ENCODE measurements at regions not wholly inside any gene's neighbourhood (a gene's known extent, or its start where the extent isn't known, plus 50 kb on each side); places are given as distances from the start of the nearest gene placed in this dataset.
"Not testable (repeated sequence)": the region's sequence is repeated elsewhere in the genome, so short reads cannot be mapped to it uniquely, and the experiment has no call there.

DNA sequence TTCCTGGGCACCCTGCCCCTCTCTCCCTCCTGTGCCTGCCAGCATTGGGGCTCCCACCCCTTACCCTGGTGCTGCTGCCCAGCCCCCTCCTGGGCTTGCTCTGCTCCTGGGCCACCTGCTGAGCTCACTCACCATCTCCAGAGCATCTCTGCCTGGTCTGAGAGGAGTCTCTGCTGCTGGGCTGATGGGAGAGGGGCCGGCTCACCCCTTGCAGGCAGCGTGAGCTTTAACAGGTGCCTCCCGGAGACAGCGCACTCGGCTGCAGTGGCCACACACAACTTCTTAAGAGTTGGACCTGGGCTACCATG lies 721.7 kb downstream of the MATN1 start:
- POLR2A ChIA-PET: interaction anchor here (0.6 kb wide), 1 partner anchor 1104 kb away, joined by 3 read pairs; no protein-coding TSS in a partner anchor
- CTCF ChIA-PET: no interaction called here
- no peak for DNase-seq (ENCODE audit: extremely low spot score)
- TF ChIP-seq, protein P1, sequence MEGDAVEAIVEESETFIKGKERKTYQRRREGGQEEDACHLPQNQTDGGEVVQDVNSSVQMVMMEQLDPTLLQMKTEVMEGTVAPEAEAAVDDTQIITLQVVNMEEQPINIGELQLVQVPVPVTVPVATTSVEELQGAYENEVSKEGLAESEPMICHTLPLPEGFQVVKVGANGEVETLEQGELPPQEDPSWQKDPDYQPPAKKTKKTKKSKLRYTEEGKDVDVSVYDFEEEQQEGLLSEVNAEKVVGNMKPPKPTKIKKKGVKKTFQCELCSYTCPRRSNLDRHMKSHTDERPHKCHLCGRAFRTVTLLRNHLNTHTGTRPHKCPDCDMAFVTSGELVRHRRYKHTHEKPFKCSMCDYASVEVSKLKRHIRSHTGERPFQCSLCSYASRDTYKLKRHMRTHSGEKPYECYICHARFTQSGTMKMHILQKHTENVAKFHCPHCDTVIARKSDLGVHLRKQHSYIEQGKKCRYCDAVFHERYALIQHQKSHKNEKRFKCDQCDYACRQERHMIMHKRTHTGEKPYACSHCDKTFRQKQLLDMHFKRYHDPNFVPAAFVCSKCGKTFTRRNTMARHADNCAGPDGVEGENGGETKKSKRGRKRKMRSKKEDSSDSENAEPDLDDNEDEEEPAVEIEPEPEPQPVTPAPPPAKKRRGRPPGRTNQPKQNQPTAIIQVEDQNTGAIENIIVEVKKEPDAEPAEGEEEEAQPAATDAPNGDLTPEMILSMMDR (IDR thresholded peaks at IDR 0.05; ENCODE audit: control extremely low read depth, extremely low read depth, low read depth, missing control alignments): no peak

DNA sequence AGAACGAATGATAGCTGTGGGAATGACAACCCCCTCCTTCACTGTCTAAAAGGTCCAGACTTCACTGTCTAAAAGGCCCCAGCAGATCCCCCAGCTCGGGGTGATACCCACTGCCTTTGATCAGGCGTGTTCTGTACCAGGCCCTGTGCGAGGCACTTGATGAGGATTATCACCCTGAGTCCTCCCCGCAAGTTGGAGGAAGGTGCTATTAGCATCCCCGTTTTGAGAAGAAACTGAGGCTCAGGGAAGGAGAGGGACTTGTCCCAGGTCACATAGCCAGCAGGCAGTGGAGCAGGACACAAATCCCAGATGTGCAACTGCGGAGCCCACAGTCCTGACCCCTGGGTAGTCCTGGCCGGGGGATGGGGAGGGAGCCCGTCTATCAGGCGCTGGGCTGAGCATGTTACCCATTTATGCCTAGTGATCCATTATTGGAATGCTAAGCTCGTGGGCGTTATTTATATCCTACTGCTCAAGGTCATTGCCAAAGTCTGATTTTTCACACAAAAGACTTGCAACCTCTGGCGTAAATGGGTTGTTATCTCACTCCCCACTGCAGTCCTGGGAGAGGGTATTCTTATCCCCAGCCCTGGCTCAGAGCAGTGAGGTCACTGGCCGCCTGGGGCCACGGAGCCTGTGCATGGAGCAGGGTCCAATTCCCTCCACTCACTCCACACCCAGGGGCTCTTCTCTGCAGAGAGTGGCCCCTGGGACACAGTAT lies 722.2 kb downstream of the MATN1 start:
- TF ChIP-seq, protein P1 (IDR thresholded peaks at IDR 0.05; ENCODE audit: control extremely low read depth, extremely low read depth, low read depth, missing control alignments): no peak

DNA sequence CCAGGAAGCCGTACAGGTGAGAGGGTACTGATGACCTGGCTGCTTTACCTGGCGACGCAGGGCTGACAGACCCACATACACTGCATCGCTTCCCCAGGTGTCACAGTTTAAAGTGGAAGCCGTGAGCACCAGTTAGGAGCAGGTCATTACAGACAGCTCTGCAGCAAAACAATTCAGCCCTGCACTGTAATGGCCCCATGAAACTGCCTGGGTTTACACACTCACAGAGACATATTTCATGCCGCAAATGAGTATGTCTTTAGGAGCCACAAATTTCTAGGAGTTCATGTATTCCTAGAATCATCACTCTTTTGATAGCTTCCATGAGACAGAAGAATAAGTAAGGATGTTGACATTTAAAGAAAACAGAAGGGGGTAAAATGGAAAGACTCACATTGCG lies 723.1 kb downstream of the MATN1 start:
- ChIA-PET POLR2A (no interaction called here), CTCF (interaction anchor here (1.3 kb wide), 1 partner anchor 9 kb away, joined by 3 read pairs; no protein-coding TSS in a partner anchor)
- TF ChIP-seq, protein P1 (IDR thresholded peaks at IDR 0.05; ENCODE audit: control extremely low read depth, extremely low read depth, low read depth, missing control alignments): no peak
- no peak for DNase-seq (ENCODE audit: extremely low spot score)

More for the DNA sequence above, 722.2 kb downstream of the MATN1 start:
- ChIA-PET POLR2A (interaction anchor here (0.6 kb wide), 1 partner anchor 1104 kb away, joined by 3 read pairs; no protein-coding TSS in a partner anchor), CTCF (interaction anchor here (1.3 kb wide), 1 partner anchor 9 kb away, joined by 3 read pairs; no protein-coding TSS in a partner anchor)
- no peak for DNase-seq (ENCODE audit: extremely low spot score)

DNA sequence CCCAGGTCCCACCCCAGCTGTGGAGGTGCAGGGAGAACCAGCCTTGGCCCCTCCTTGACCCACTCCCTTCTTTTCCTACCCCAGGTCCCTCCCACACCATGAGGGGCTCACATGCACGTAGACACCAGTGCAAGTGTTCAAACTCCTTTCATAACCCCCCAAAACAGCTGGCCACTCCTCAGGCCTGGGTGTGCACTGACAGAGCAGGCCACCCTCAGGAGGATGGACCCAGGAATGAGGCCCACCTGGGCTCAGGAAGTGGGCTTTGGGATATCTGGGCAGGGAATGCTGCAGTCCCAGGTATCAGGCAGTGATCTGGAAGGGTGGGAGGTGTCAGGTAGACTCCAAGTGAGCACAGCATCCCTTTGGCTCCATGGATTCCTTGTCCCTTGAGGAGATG lies 723.8 kb downstream of the MATN1 start:
- CTCF ChIA-PET: no interaction called here
- POLR2A ChIA-PET: no interaction called here

DNA sequence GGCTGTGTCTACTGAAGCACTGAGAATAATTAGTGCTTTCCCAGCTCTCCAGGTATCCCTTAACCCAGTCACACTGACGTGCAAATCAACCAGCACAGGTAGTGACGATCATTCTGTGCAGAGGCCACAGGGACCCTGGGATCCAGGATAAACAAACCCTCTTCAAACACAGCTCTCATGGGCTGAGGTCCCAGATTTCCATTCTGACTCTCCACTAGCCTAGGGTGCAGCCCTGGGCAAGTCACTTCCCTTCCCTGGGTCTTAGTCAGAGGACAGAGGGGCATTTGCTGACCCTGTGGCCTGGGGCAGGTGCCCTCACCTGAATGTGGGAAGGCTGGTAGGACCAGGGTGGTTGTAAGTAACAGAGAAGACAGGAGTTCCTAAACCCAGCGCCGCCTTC lies 724.7 kb downstream of the MATN1 start:
- DNase-seq (ENCODE audit: extremely low spot score): no peak
- CTCF ChIA-PET: no interaction called here
- POLR2A ChIA-PET: no interaction called here
- TF ChIP-seq, protein P1 (IDR thresholded peaks at IDR 0.05; ENCODE audit: control extremely low read depth, extremely low read depth, low read depth, missing control alignments): no peak

More for the DNA sequence above, 723.8 kb downstream of the MATN1 start:
- no peak for DNase-seq (ENCODE audit: extremely low spot score)
- TF ChIP-seq, protein P1 (IDR thresholded peaks at IDR 0.05; ENCODE audit: control extremely low read depth, extremely low read depth, low read depth, missing control alignments): no peak

DNA sequence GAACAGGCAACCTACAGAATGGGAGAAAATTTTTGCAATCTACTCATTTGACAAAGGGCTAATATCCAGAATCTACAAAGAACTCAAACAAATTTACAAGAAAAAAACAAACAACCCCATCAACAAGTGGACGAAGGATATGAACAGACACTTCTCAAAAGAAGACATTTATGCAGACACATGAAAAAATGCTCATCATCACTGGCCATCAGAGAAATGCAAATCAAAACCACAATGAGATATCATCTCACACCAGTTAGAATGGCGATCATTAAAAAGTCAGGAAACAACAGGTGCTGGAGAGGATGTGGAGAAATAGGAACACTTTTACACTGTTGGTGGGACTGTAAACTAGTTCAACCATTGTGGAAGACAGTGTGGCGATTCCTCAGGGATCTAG lies 725.6 kb downstream of the MATN1 start:
- POLR2A ChIA-PET; CTCF ChIA-PET; DNase-seq (ENCODE audit: extremely low spot score): not testable (repeated sequence)

DNA sequence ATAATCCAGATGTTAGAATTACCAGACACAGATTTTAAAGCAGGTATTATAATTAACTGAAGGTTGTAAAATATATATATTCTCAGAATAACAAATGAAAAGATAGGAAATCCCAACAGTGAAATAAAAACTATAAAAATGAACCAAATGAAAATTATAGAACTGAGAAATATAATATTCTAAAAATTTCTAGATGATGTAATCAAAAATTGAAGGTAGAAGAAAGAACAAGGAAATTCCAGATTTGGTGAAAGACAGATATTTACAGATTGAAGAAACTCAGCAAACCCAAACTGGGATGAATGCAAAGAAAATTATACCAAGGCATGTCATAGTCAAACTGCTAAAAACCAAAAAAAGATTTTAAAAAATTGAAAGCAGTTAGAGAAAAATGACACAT lies 729.4 kb downstream of the MATN1 start:
- CTCF ChIA-PET: no interaction called here
- POLR2A ChIA-PET: no interaction called here
- DNase-seq (ENCODE audit: extremely low spot score): no peak
- TF ChIP-seq, protein P1 (IDR thresholded peaks at IDR 0.05; ENCODE audit: control extremely low read depth, extremely low read depth, low read depth, missing control alignments): no peak

Measured in GM10248 (cell line).